ENCODE measurements at regions not wholly inside any gene's neighbourhood (a gene's known extent, or its start where the extent isn't known, plus 50 kb on each side); places are given as distances from the start of the nearest gene placed in this dataset.

GRCh38 chr13:105774739-105775460 is 760.6 kb downstream of the EFNB2 start:
- Histone ChIP-seq H3K36me3 (ENCODE audit: control insufficient read depth in 2 of 4, insufficient read depth in 4 of 4, low read length in 3 of 4) (no peaks in the 10 kb centered on the region), H2AK5ac (ENCODE audit: low read depth, low read length) (no peak overlapping the region), H3K23ac (ENCODE audit: insufficient read length) (no peak overlapping the region), H3K79me2 (ENCODE audit: control insufficient read depth in 1 of 2, insufficient read depth in 2 of 2, low read length in 2 of 2) (no peaks in the 10 kb centered on the region), H3K27me3 (replicated peaks in 1 of 4; ENCODE audit: control insufficient read depth in 3 of 4, extremely low read depth in 1 of 4, insufficient read depth in 3 of 4, low read length in 3 of 4) (no peaks in the 10 kb centered on the region), H4K8ac (ENCODE audit: extremely low read depth, insufficient read depth, low read length) (no peak overlapping the region), H3K56ac (replicated peaks; ENCODE audit: insufficient read length, low read depth, low read length) (no peak overlapping the region), H2AFZ (ENCODE audit: low read length) (no peak overlapping the region), H3K27ac (ENCODE audit: low read depth, low read length) (no peak overlapping the region), H4K91ac (replicated peaks; ENCODE audit: insufficient read length, low read length) (no peak overlapping the region), H3K79me1 (ENCODE audit: low read depth, low read length) (no peaks in the 10 kb centered on the region), H4K20me1 (replicated peaks in 1 of 2; ENCODE audit: control insufficient read depth in 1 of 2, insufficient read depth in 2 of 2, low read length in 2 of 2) (no peaks in the 10 kb centered on the region), H3K4me3 (ENCODE audit: extremely low read depth in 1 of 4, insufficient read depth in 2 of 4, low read depth in 3 of 4, low read length in 4 of 4) (no peak overlapping the region), H2BK5ac (ENCODE audit: low read depth, low read length) (no peak overlapping the region), H2BK20ac (ENCODE audit: low read length) (no peak overlapping the region), H3K23me2 (ENCODE audit: low read depth, low read length) (no peaks in the 10 kb centered on the region), H3K9me3 (ENCODE audit: insufficient read depth in 2 of 2, low read depth in 1 of 2, low read length in 1 of 2) (no peaks in the 10 kb centered on the region), H3K14ac (ENCODE audit: insufficient read length) (no peak overlapping the region), H3K18ac (ENCODE audit: extremely low read depth, low read length) (no peak overlapping the region), H3K4ac (replicated peaks; ENCODE audit: insufficient read length, low read depth, low read length) (no peak overlapping the region), H2BK15ac (ENCODE audit: low read length) (no peak overlapping the region), H3K4me1 (replicated peaks in 1 of 4; ENCODE audit: control insufficient read depth in 3 of 4, insufficient read depth in 4 of 4, low read length in 3 of 4) (peaks cover 0 to 8% (median under 1%) of the 10 kb centered on the region in 4 experiments; a peak in 3 of 7 replicates), H2BK120ac (replicated peaks; ENCODE audit: low read depth, low read length) (no peak overlapping the region), H3K9ac (replicated peaks in 1 of 4; ENCODE audit: extremely low read depth in 1 of 4, low read depth in 3 of 4, low read length in 3 of 4) (no peak overlapping the region), H3K4me2 (ENCODE audit: insufficient read depth in 1 of 2, low read depth in 2 of 2, low read length in 2 of 2) (no peak overlapping the region), H4K5ac (ENCODE audit: insufficient read length, low read depth, low read length) (no peak overlapping the region), H2BK12ac (ENCODE audit: low read depth, low read length) (no peak overlapping the region)
- ChIA-PET CTCF (ENCODE audit: partially characterized antibody) (interaction anchor here (0.5 kb wide), 1 partner anchor 916 kb away, joined by 3 read pairs; no protein-coding TSS in a partner anchor), POLR2A (ENCODE audit: partially characterized antibody) (no interaction called here)
- DNase-seq (ENCODE audit: low read depth in 1 of 2, low spot score in 2 of 2): no peak
- 88% methylated on average over 7 of the region's 7 CpGs; no CpG with 5 or more reads in 1 of the 2 experiments for WGBS, 2 experiments (ENCODE audit: extremely low coverage in 1 of 2, insufficient coverage in 1 of 2, insufficient read length in 1 of 2, insufficient replicate concordance in 2 of 2, low coverage in 1 of 2, low lambda C conversion rate in 2 of 2, missing lambda C conversion rate in 1 of 2)
- FAIRE-seq: no peak
- TF ChIP-seq NRF1 (IDR thresholded peaks at IDR 0.05; ENCODE audit: low read depth, low read length) (no peak), JUN (IDR thresholded peaks at IDR 0.05; ENCODE audit: low read depth, low read length) (no peak), CEBPB (IDR thresholded peaks at IDR 0.05; ENCODE audit: low read depth, low read length) (no peak), RNF2 (IDR thresholded peaks at IDR 0.05; ENCODE audit: borderline replicate concordance, low read depth, low read length, missing control alignments, poor library complexity, severe bottlenecking) (no peak), ATF2 (IDR thresholded peaks at IDR 0.05; ENCODE audit: low read length) (no peak), KDM5A (IDR thresholded peaks at IDR 0.05; ENCODE audit: low read length) (no peak), MAFK (IDR thresholded peaks at IDR 0.05; ENCODE audit: low read depth, low read length) (no peak), NANOG (IDR thresholded peaks at IDR 0.05; ENCODE audit: insufficient read depth, low read depth, low read length, poor library complexity, severe bottlenecking) (no peak), KDM4A (IDR thresholded peaks at IDR 0.05; ENCODE audit: low read depth, low read length, severe bottlenecking) (no peak), SIRT6 (IDR thresholded peaks at IDR 0.05; ENCODE audit: low read length) (no peak), CHD1 (IDR thresholded peaks at IDR 0.05; ENCODE audit: low read depth, low read length) (no peak), GABPA (IDR thresholded peaks at IDR 0.05; ENCODE audit: borderline replicate concordance, insufficient read depth, low read length) (no peak)
